DMS114 treated with DMSO at 0.1 percent for 48 hours (cell line): ENCODE measurements at regions not wholly inside any gene's neighbourhood (a gene's known extent, or its start where the extent isn't known, plus 50 kb on each side); places are given as distances from the start of the nearest gene placed in this dataset.

Experiments used
- DNase-seq: peaks from one replicate; lab custom pipeline; 2025; ENCODE audit not compliant: unreplicated experiment; lab: John Stamatoyannopoulos, UW

GRCh38 chr3:193870376-193871219, 265.4 kb upstream of the HES1 start:
- DNase-seq, result no peak

GRCh38 chr3:193871220-193871485, 264.8 kb upstream of the HES1 start:
- DNase-seq, result no peak

- no peak for DNase-seq
These were observed 263.6 kb upstream of the HES1 start for GRCh38 chr3:193872265-193872753.

GRCh38 chr3:193873426-193874201, 262.3 kb upstream of the HES1 start:
- no peak for DNase-seq

GRCh38 chr3:193874512-193874911, 261.4 kb upstream of the HES1 start:
- no peak for DNase-seq

GRCh38 chr3:193874997-193875593, 260.9 kb upstream of the HES1 start:
- DNase-seq, result no peak

- DNase-seq, result no peak
These were observed 260.2 kb upstream of the HES1 start for GRCh38 chr3:193875601-193876321.

- no peak for DNase-seq
These were observed 256.7 kb upstream of the HES1 start for GRCh38 chr3:193879099-193879863.

GRCh38 chr3:193879864-193880242, 256.1 kb upstream of the HES1 start:
- no peak for DNase-seq

- DNase-seq, result no peak
These were observed 253.9 kb upstream of the HES1 start for GRCh38 chr3:193882091-193882490.

- no peak for DNase-seq
These were observed 252.4 kb upstream of the HES1 start for GRCh38 chr3:193883551-193883950.

- no peak for DNase-seq
These were observed 251.9 kb upstream of the HES1 start for GRCh38 chr3:193884027-193884426.

- DNase-seq, result no peak
These were observed 251.3 kb upstream of the HES1 start for GRCh38 chr3:193884652-193885051.

- DNase-seq, result no peak
These were observed 250.1 kb upstream of the HES1 start for GRCh38 chr3:193885832-193886231.

- DNase-seq, result no peak
These were observed 245.7 kb upstream of the HES1 start for GRCh38 chr3:193890016-193890897.

GRCh38 chr3:193894121-193894863, 241.7 kb upstream of the HES1 start:
- no peak for DNase-seq

- no peak for DNase-seq
These were observed 240.5 kb upstream of the HES1 start for GRCh38 chr3:193895409-193895808.

GRCh38 chr3:193896419-193896818, 239.5 kb upstream of the HES1 start:
- DNase-seq, result no peak

GRCh38 chr3:193897288-193897687, 238.7 kb upstream of the HES1 start:
- DNase-seq, result no peak
